DLD1 (cell line): ENCODE measurements at regions not wholly inside any gene's neighbourhood (a gene's known extent, or its start where the extent isn't known, plus 50 kb on each side); places are given as distances from the start of the nearest gene placed in this dataset.
"Not testable (repeated sequence)": the region's sequence is repeated elsewhere in the genome, so short reads cannot be mapped to it uniquely, and the experiment has no call there.

ENCODE experiments used
- in situ Hi-C: cut with HindIII; loops from 2 replicates; pipeline ENCODE4 v1.10.0; 2017; ENCODE audit warnings: low sequenced_read_pairs

- in situ Hi-C loops = no loop called here
Observed at GRCh38 chrX:69431420-69431819, 72.7 kb upstream of the NALF2 start.

DNA sequence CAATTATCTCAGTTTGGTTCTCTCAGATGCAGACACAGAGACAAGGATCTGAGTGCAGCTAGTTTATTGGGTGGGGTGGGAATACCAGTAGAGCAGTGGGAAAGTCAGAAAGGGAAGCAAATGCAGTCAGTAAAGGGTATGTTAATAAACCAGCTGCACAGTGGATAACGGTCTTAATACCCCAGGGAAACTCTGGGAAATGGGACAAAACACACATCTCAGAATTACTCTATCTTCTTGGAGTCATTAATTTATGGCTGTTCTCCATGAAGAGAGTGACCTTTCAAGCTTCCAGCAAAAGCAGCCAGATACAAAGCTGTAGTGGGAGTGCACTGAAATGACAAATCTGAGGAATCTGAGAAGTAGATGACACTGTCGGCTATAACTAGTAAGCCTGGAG, 73.3 kb upstream of the NALF2 start:
- in situ Hi-C loops = no loop called here

GRCh38 chrX:69429339-69430015, 74.6 kb upstream of the NALF2 start:
- in situ Hi-C loops = no loop called here

- in situ Hi-C loops = no loop called here
Observed at GRCh38 chrX:69428216-69428615, 75.9 kb upstream of the NALF2 start.

- in situ Hi-C loops = no loop called here
Observed at GRCh38 chrX:69424910-69425309, 79.2 kb upstream of the NALF2 start.

DNA sequence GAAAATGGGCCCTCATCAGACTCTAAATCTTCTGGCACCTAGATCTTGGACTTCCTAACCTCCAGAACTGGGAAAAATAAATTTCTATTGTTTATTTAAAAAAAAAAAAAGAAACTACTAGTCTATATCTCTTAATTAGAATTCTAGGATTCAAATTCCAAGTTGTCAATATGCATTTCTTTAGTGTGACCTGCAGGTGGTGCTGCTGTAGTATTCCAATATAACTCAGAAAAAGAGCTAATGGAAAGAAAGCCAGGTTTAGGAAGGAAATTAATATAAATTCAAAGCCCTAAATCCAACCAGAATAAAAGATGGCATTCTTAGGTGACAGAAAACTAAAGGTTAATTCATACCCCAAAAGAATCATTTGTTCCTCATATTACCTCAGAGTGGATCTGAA, 80.0 kb upstream of the NALF2 start:
- in situ Hi-C loops = no loop called here

DNA sequence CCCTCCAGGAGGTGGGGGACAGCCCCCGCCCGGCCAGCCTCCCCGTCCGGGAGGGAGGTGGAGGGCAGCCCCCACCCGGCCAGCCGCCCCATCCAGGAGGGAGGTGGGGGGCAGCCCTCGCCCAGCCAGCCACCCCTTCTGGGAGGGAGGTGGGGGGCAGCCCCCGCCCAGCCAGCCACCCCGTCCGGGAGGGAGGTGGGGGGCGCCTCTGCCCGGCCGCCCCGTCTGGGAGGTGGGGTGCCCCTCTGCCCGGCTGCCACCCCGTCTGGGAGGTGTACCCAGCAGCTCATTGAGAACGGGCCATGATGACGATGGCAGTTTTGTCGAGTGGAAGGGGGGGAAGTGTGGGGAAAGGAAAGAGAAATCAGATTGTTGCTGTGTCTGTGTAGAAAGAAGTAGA, 81.9 kb upstream of the NALF2 start:
- in situ Hi-C loops = not testable (repeated sequence)

DNA sequence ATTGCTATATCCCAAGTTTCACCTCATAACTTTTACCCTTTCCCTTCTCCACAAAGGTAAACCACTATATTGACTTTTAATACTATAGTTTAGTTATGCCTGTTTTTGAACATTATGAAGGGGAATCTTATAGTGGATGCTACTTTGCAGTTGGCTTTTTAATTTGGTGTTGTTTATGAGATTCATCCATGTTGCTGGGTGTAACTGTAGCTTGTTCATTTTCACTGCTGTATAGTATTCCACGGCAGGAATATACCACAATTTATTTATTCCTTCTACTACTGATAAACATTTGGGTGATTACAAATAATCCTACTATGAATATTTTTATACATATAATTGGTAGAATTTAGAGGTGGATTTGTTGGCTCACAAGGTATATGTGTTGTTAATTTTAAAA, 88.4 kb upstream of the NALF2 start:
- in situ Hi-C loops = no loop called here

- in situ Hi-C loops = no loop called here
Observed at GRCh38 chrX:69412661-69413060, 91.5 kb upstream of the NALF2 start.

- in situ Hi-C loops = no loop called here
Observed at GRCh38 chrX:69398881-69399280, 105.2 kb upstream of the NALF2 start.

DNA sequence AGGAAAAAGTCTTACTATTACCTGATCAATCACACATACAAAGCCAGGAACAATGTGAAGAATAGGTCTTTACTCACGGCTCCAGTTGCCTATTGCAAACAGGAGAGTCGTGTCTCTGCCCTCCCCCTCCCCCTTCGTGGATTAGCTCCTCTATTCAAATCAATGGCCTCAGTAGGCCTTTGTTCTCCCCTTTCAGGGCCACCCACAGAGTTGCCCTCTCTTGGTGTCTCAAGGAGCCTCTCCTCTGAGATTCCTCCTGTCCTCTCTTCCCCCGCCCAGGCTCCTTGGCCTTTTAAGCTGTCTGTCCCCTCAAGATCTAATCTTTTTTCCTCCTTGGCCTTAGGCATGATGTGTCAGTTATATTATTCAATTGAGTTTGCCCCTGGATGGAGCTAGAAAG, 107.2 kb upstream of the NALF2 start:
- in situ Hi-C loops = no loop called here

DNA sequence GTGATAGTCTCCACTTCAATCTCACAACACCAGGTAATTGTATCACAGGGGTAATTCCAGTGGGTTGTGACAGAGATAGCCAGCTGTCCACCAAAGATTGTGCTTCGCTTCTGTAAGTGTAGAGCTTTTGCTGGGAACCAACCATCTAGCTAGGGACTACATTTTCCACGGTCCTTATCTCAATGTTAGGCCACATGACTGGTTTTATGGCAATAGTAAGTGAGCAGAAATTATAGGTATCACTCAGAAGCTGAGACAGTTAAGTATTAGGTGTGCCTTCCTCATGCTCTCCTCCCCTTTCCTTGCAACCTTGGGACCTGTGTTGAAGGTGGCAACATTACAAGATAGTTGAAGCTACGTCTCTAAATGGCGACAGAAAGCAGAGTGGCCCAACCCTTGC, 108.8 kb upstream of the NALF2 start:
- in situ Hi-C loops = no loop called here

- in situ Hi-C loops = no loop called here
Observed at GRCh38 chrX:69389101-69389501, 115.0 kb upstream of the NALF2 start.

DNA sequence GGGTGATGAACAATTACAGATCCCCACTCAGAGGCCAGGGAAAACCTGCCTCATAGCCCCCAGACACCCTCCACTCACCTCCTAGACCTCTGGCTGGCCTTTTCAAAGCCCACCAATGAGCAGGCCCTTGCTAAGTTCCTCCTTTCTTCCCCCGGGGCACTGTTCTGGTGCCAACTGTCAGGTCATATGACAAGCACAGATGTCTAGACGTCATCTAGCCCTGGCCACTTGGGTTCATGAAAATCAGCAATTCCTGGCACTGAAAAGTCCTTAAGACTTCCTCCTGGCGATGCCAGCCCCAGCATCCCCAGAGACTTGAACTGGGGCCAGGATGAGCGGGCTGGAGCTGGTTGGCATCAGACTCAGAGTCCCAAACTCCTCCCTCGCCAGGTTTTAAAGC, 115.6 kb upstream of the NALF2 start:
- in situ Hi-C loops = no loop called here

DNA sequence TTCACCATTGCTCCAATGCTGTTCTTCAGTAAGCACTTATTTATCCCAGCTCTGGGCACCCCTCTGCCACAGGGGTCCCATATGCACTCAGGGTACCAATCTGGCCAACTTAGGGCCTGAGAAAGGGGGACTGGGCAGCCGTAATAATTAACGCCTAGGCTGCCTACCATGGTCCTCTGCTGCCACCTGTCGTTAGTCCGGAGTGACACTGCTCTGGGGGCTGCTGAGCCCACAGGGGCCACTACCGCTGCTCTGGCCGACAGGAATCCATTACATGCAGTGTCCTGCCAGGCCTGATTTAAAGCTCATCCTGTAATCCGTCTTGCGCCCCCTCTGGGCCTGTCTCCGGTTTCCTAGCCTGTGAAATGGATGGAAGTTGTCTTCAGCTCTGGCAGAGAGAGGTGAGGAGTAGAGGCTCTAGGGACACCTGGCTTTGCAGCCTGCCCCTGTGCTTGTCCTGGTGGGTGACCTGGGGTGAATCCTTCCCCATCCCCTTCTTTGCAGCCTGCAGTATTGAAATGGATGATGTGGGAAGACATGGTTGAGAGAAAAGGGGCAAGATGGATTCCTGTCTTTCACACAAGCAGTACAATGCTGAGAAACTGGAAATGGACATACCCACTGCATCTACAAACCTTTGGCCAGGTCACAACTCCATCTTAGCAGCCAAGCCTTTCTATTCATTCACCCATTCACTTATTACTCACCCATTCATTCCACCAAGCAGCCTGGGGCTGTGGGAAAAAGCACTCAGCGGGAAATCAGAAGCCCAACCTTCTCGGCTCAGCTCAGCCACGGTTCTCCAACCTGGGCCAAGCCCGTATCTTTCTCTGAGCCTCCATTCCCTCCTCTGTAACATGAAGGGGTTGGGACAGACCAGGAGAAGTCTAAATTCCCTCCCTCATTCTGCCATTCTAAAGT, 116.3 kb upstream of the NALF2 start:
- in situ Hi-C loops = no loop called here

GRCh38 chrX:69386681-69387080, 117.4 kb upstream of the NALF2 start:
- in situ Hi-C loops = no loop called here

GRCh38 chrX:69379412-69379811, 124.7 kb upstream of the NALF2 start:
- in situ Hi-C loops = no loop called here

DNA sequence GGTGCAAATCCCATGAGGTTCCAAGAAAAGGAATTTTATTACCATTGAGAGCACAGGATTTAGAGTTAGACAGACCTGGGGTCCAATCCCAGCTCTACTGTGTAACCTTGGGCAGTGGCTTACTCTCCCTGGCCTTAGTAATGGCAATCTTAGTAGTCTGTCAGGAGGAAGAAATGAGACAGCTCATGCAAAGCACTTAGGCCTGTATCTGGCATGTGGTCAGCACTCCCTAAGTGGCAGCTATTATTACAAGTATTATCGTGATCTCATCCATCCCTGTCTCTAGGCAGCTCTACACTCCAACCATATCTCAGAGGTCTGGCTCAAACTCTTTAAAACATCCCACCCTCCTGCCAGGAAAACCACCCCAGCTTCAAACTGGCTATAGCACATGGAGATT, 129.6 kb upstream of the NALF2 start:
- in situ Hi-C loops = no loop called here

- in situ Hi-C loops = no loop called here
Observed at GRCh38 chrX:69372435-69372834, 131.7 kb upstream of the NALF2 start.

- in situ Hi-C loops = no loop called here
Observed at GRCh38 chrX:69371159-69371558, 133.0 kb upstream of the NALF2 start.

DNA sequence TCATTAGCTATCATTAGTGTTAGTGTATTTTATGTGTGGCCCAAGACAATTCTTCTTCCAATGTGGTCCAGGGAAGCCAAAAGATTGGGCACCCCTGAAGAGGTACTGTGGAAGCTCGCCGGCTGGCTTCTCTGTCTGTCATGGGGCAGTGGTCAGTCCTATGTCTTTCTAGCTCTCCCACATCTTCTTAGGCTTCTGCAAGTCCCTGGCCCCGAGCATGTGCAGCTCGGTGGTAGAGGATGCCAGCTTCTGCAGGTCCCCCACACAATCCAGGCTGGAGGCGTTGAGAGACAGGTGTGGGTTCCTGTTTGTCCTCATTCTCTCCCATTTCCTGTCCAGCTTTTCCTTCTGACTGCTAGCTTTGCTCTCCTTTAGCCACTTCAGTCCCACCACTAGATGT, 134.1 kb upstream of the NALF2 start:
- in situ Hi-C loops = no loop called here

GRCh38 chrX:69366183-69366582, 137.9 kb upstream of the NALF2 start:
- in situ Hi-C loops = no loop called here
